ENCODE measurements at regions not wholly inside any gene's neighbourhood (a gene's known extent, or its start where the extent isn't known, plus 50 kb on each side); places are given as distances from the start of the nearest gene placed in this dataset.
"Not testable (repeated sequence)": the region's sequence is repeated elsewhere in the genome, so short reads cannot be mapped to it uniquely, and the experiment has no call there.

GRCh38 chr18:21960189-21960588 lies 209.2 kb upstream of the GATA6 start:
- no peak overlapping the region for H3K4me2 ChIP-seq (ENCODE audit: low read length)
- no peak overlapping the region for H3K27ac ChIP-seq
- no peak overlapping the region for H3K9ac ChIP-seq
- no peaks in the 10 kb centered on the region for H3K36me3 ChIP-seq (ENCODE audit: control insufficient read depth, insufficient read depth, low read length)
- TF ChIP-seq, protein P1, sequence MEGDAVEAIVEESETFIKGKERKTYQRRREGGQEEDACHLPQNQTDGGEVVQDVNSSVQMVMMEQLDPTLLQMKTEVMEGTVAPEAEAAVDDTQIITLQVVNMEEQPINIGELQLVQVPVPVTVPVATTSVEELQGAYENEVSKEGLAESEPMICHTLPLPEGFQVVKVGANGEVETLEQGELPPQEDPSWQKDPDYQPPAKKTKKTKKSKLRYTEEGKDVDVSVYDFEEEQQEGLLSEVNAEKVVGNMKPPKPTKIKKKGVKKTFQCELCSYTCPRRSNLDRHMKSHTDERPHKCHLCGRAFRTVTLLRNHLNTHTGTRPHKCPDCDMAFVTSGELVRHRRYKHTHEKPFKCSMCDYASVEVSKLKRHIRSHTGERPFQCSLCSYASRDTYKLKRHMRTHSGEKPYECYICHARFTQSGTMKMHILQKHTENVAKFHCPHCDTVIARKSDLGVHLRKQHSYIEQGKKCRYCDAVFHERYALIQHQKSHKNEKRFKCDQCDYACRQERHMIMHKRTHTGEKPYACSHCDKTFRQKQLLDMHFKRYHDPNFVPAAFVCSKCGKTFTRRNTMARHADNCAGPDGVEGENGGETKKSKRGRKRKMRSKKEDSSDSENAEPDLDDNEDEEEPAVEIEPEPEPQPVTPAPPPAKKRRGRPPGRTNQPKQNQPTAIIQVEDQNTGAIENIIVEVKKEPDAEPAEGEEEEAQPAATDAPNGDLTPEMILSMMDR (IDR thresholded peaks at IDR 0.05), result no peak
- no peaks in the 10 kb centered on the region for H3K79me2 ChIP-seq
- no peaks in the 10 kb centered on the region for H3K9me3 ChIP-seq (ENCODE audit: control insufficient read depth, low read length)
- H2AFZ ChIP-seq, result no peak overlapping the region
- no peak overlapping the region for H3K4me3 ChIP-seq (ENCODE audit: low read depth, low read length)
- H3K4me1 ChIP-seq, result no peaks in the 10 kb centered on the region
- H3K27me3 ChIP-seq (ENCODE audit: control insufficient read depth, insufficient read depth, low read length), result no peaks in the 10 kb centered on the region

DNA sequence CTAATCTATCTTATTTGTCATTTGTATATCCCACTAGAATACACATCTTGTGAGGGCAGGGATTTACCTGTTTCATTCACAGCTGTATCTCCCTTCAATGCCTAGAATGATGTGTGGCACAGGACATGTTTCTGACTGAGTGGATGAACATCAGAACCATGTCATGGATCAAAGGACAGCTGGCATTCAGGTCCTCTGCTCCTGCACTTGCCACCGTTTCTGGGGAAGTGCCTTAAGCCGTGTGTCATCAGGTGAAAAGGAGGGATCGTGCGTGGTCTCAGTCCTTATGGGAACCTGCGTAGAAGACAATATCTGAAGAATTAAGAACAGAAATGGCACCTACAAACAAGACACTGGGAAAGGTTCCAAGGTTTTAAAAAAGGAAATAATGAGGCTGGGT lies 206.1 kb upstream of the GATA6 start:
- H3K9ac ChIP-seq, result no peak overlapping the region
- TF ChIP-seq, protein P1 (IDR thresholded peaks at IDR 0.05), result no peak
- H3K4me3 ChIP-seq (ENCODE audit: low read depth, low read length), result no peak overlapping the region
- no peaks in the 10 kb centered on the region for H3K27me3 ChIP-seq (ENCODE audit: control insufficient read depth, insufficient read depth, low read length)
- H3K4me1 ChIP-seq, result no peaks in the 10 kb centered on the region
- H3K79me2 ChIP-seq, result no peaks in the 10 kb centered on the region
- H3K27ac ChIP-seq, result no peak overlapping the region
- H3K4me2 ChIP-seq (ENCODE audit: low read length), result no peak overlapping the region
- H3K36me3 ChIP-seq (ENCODE audit: control insufficient read depth, insufficient read depth, low read length), result no peaks in the 10 kb centered on the region
- H3K9me3 ChIP-seq (ENCODE audit: control insufficient read depth, low read length), result no peaks in the 10 kb centered on the region
- no peak overlapping the region for H2AFZ ChIP-seq

DNA sequence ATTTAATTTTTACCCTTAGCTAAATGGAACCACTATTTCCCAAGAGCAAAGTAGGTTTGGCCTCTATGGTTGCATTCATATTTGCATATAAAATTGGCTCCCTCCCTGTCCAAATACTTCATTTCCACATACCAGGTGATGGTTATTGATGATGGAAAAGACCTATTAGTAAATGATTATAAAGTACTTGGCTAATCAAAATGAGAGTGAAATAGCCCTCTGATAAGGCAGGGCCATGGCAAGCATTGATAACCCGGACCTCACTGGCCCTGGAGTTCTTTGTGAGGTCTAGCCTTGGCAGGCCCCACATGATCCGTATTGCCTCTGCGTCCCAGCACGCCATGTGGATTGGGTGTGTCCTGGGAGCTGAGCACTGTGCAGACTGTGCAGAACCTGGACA lies 201.1 kb upstream of the GATA6 start:
- Histone ChIP-seq H3K79me2 (no peaks in the 10 kb centered on the region), H3K9me3 (ENCODE audit: control insufficient read depth, low read length) (no peaks in the 10 kb centered on the region), H3K4me3 (ENCODE audit: low read depth, low read length) (no peak overlapping the region), H2AFZ (no peak overlapping the region), H3K27me3 (ENCODE audit: control insufficient read depth, insufficient read depth, low read length) (no peaks in the 10 kb centered on the region), H3K36me3 (ENCODE audit: control insufficient read depth, insufficient read depth, low read length) (no peaks in the 10 kb centered on the region), H3K4me2 (ENCODE audit: low read length) (no peak overlapping the region), H3K4me1 (no peaks in the 10 kb centered on the region), H3K27ac (no peak overlapping the region), H3K9ac (no peak overlapping the region)
- TF ChIP-seq, protein P1 (IDR thresholded peaks at IDR 0.05), result no peak

DNA sequence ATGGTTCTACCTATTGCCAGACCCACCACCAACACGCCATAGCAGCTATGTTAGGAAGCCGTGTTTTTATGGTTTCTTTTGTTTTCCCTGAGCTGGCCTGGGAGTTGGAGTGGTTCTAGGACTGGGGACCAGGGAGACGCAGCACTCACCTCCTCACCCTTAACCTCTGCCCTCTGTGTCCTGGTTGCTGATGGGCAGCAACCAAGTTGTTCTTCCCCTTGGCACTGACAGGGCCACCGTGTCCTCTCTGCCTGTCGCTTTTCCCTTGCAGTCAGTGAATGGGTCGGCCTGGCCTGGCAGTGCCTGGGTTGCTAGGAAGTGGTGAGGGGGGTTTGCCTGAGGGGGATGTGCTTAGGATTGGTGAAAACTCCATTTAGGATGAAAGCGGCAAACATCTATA lies 197.1 kb upstream of the GATA6 start:
- H3K27ac ChIP-seq, result no peak overlapping the region

GRCh38 chr18:21975954-21976353 lies 193.4 kb upstream of the GATA6 start:
- not testable (repeated sequence) for H3K36me3 ChIP-seq (ENCODE audit: control insufficient read depth, insufficient read depth, low read length); H3K27ac ChIP-seq; H3K9ac ChIP-seq; H3K27me3 ChIP-seq (ENCODE audit: control insufficient read depth, insufficient read depth, low read length); H3K4me1 ChIP-seq; H3K79me2 ChIP-seq; H3K4me3 ChIP-seq (ENCODE audit: low read depth, low read length); H3K4me2 ChIP-seq (ENCODE audit: low read length); H3K9me3 ChIP-seq (ENCODE audit: control insufficient read depth, low read length); H2AFZ ChIP-seq

More for the DNA sequence above, 197.1 kb upstream of the GATA6 start:
- TF ChIP-seq, protein P1 (IDR thresholded peaks at IDR 0.05), result no peak
- Histone ChIP-seq H2AFZ (no peak overlapping the region), H3K27me3 (ENCODE audit: control insufficient read depth, insufficient read depth, low read length) (no peaks in the 10 kb centered on the region), H3K36me3 (ENCODE audit: control insufficient read depth, insufficient read depth, low read length) (no peaks in the 10 kb centered on the region), H3K4me1 (no peaks in the 10 kb centered on the region), H3K79me2 (no peaks in the 10 kb centered on the region), H3K4me2 (ENCODE audit: low read length) (no peak overlapping the region), H3K9ac (no peak overlapping the region), H3K9me3 (ENCODE audit: control insufficient read depth, low read length) (no peaks in the 10 kb centered on the region), H3K4me3 (ENCODE audit: low read depth, low read length) (no peak overlapping the region)

Data from parathyroid adenoma (tissue), 2 donors.